Iris pigment epithelial cell (primary cell): ENCODE measurements at regions not wholly inside any gene's neighbourhood (a gene's known extent, or its start where the extent isn't known, plus 50 kb on each side); places are given as distances from the start of the nearest gene placed in this dataset.

Source experiments
- DNase-seq: peaks from one replicate; pipeline ENCODE4 v3.0.0-alpha.2; 2011; ENCODE audit warnings: low read depth

- DNase-seq = no peak
Measured at GRCh38 chr3:77976079-77976478, 936.2 kb downstream of the ROBO2 start.

- peak; percentile 11 for DNase-seq
Measured at GRCh38 chr3:78003090-78003489, 963.2 kb downstream of the ROBO2 start.

GRCh38 chr3:78004571-78004970, 964.7 kb downstream of the ROBO2 start:
- DNase-seq = no peak

- no peak for DNase-seq
Measured at GRCh38 chr3:78013653-78014052, 973.8 kb downstream of the ROBO2 start.

GRCh38 chr3:78015856-78016255, 976.0 kb downstream of the ROBO2 start:
- no peak for DNase-seq

- DNase-seq = no peak
Measured at GRCh38 chr3:78021710-78022109, 981.8 kb downstream of the ROBO2 start.

GRCh38 chr3:78022232-78022631, 982.3 kb downstream of the ROBO2 start:
- peak; percentile 4 for DNase-seq

- no peak for DNase-seq
Measured at GRCh38 chr3:78023257-78023656, 983.4 kb downstream of the ROBO2 start.

GRCh38 chr3:78025916-78026315, 986.0 kb downstream of the ROBO2 start:
- DNase-seq = no peak

GRCh38 chr3:78026318-78026828, 986.5 kb downstream of the ROBO2 start:
- no peak for DNase-seq

- DNase-seq = no peak
Measured at GRCh38 chr3:78029775-78030174, 989.9 kb downstream of the ROBO2 start.

GRCh38 chr3:78035131-78035641, 995.3 kb downstream of the ROBO2 start:
- DNase-seq = peak; percentile 14

GRCh38 chr3:78041486-78041885, 1001.6 kb downstream of the ROBO2 start:
- DNase-seq = peak; percentile 53

- DNase-seq = no peak
Measured at GRCh38 chr3:78046566-78046965, 1006.7 kb downstream of the ROBO2 start.

GRCh38 chr3:78048698-78049097, 1008.8 kb downstream of the ROBO2 start:
- peak; percentile 18 for DNase-seq

GRCh38 chr3:78049521-78049920, 1009.6 kb downstream of the ROBO2 start:
- DNase-seq = no peak

- DNase-seq = peak; percentile 63
Measured at GRCh38 chr3:78050276-78051065, 1010.6 kb downstream of the ROBO2 start.

GRCh38 chr3:78052746-78053145, 1012.8 kb downstream of the ROBO2 start:
- DNase-seq = no peak

- no peak for DNase-seq
Measured at GRCh38 chr3:78066287-78066686, 1026.4 kb downstream of the ROBO2 start.

GRCh38 chr3:78070188-78070587, 1030.3 kb downstream of the ROBO2 start:
- DNase-seq = no peak

- no peak for DNase-seq
Measured at GRCh38 chr3:78076379-78076778, 1036.5 kb downstream of the ROBO2 start.

GRCh38 chr3:78077178-78077577, 1037.3 kb downstream of the ROBO2 start:
- no peak for DNase-seq

- no peak for DNase-seq
Measured at GRCh38 chr3:78077842-78078241, 1037.9 kb downstream of the ROBO2 start.

GRCh38 chr3:78079514-78079913, 1039.6 kb downstream of the ROBO2 start:
- DNase-seq = no peak
